MM.1S (cell line): ENCODE measurements at regions not wholly inside any gene's neighbourhood (a gene's known extent, or its start where the extent isn't known, plus 50 kb on each side); places are given as distances from the start of the nearest gene placed in this dataset.

ENCODE experiments used
- EZH2 ChIP-seq: fragments of 300-600 bp; sonication (generic); optimal IDR thresholded peaks from 2 replicates; pipeline ENCODE3; 2017; ENCODE audit warnings: low read depth, mild to moderate bottlenecking, antibody characterized with exemption, low read length, mixed read lengths
- EZH2phosphoT487 ChIP-seq: fragments of 300-600 bp; sonication (generic); IDR thresholded peaks from 2 replicates; pipeline ENCODE4 v1.6.1; 2018; ENCODE audit warnings: antibody characterized with exemption, low read length
- TF ChIP-seq, protein P1 (sequence below): fragments of 300-600 bp; sonication (generic); IDR thresholded peaks from 2 replicates; pipeline ENCODE4 v1.5.1; 2016; ENCODE audit warnings: antibody characterized with exemption, low read length, mixed read lengths

DNA sequence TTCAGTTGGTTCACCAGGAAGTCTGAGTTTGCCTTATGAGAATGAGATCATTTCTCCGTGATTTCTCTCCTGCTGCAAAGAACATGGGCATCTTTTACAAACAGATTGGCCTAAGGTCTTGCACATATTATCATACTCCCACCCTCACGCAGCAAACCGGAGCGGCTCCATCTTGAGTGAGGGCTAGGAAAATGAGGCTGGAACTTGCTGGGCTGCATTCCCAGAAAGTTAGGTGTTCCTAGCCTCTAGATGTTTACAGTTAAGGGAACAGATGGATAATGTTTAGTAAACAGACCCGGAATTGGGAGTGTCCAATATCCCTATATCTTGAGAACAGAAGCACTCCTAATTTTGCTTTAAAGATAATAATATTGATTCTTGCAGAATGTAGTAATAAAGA lies 247.9 kb upstream of the VCX3A start:
- TF ChIP-seq, protein P1, sequence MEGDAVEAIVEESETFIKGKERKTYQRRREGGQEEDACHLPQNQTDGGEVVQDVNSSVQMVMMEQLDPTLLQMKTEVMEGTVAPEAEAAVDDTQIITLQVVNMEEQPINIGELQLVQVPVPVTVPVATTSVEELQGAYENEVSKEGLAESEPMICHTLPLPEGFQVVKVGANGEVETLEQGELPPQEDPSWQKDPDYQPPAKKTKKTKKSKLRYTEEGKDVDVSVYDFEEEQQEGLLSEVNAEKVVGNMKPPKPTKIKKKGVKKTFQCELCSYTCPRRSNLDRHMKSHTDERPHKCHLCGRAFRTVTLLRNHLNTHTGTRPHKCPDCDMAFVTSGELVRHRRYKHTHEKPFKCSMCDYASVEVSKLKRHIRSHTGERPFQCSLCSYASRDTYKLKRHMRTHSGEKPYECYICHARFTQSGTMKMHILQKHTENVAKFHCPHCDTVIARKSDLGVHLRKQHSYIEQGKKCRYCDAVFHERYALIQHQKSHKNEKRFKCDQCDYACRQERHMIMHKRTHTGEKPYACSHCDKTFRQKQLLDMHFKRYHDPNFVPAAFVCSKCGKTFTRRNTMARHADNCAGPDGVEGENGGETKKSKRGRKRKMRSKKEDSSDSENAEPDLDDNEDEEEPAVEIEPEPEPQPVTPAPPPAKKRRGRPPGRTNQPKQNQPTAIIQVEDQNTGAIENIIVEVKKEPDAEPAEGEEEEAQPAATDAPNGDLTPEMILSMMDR, result no peak
- TF ChIP-seq EZH2, result no peak
- TF ChIP-seq EZH2phosphoT487, result no peak
